ENCODE measurements at regions not wholly inside any gene's neighbourhood (a gene's known extent, or its start where the extent isn't known, plus 50 kb on each side); places are given as distances from the start of the nearest gene placed in this dataset.

GRCh38 chr13:100853434-100853833 is 178.8 kb upstream of the TMTC4 start:
- Histone ChIP-seq H3K27ac (ENCODE audit: low read depth) (no peak overlapping the region), H4K20me1 (replicated peaks; ENCODE audit: insufficient read depth) (no peaks in the 10 kb centered on the region), H3K4me1 (ENCODE audit: insufficient read depth) (peaks cover 10% of the 10 kb centered on the region; the same call in 1 of the 2 replicates), H3K4me2 (no peak overlapping the region), H3K4me3 (no peak overlapping the region), H3K79me2 (replicated peaks; ENCODE audit: insufficient read depth) (no peaks in the 10 kb centered on the region), H3K9me2 (ENCODE audit: insufficient read depth) (peaks cover 1% of the 10 kb centered on the region; the same call in 1 of the 2 replicates), H3K27me3 (ENCODE audit: insufficient read depth) (no peaks in the 10 kb centered on the region), H3K36me3 (ENCODE audit: insufficient read depth) (no peaks in the 10 kb centered on the region), H3F3A (replicated peaks; ENCODE audit: low read depth) (no peaks in the 10 kb centered on the region), H2AFZ (no peak overlapping the region)
- Mint-ChIP-seq H3K4me3 (no peak overlapping the region), H3K4me1 (peaks cover 15% of the 10 kb centered on the region), H3K27ac (no peak overlapping the region), H3K27me3 (ENCODE audit: insufficient read depth, low read depth, poor library complexity) (peaks cover 2% of the 10 kb centered on the region), H3K9me3 (no peaks in the 10 kb centered on the region; the same call in 1 of the 3 replicates), H3K36me3 (ENCODE audit: low read depth) (no peaks in the 10 kb centered on the region)
- TF ChIP-seq, protein P1, sequence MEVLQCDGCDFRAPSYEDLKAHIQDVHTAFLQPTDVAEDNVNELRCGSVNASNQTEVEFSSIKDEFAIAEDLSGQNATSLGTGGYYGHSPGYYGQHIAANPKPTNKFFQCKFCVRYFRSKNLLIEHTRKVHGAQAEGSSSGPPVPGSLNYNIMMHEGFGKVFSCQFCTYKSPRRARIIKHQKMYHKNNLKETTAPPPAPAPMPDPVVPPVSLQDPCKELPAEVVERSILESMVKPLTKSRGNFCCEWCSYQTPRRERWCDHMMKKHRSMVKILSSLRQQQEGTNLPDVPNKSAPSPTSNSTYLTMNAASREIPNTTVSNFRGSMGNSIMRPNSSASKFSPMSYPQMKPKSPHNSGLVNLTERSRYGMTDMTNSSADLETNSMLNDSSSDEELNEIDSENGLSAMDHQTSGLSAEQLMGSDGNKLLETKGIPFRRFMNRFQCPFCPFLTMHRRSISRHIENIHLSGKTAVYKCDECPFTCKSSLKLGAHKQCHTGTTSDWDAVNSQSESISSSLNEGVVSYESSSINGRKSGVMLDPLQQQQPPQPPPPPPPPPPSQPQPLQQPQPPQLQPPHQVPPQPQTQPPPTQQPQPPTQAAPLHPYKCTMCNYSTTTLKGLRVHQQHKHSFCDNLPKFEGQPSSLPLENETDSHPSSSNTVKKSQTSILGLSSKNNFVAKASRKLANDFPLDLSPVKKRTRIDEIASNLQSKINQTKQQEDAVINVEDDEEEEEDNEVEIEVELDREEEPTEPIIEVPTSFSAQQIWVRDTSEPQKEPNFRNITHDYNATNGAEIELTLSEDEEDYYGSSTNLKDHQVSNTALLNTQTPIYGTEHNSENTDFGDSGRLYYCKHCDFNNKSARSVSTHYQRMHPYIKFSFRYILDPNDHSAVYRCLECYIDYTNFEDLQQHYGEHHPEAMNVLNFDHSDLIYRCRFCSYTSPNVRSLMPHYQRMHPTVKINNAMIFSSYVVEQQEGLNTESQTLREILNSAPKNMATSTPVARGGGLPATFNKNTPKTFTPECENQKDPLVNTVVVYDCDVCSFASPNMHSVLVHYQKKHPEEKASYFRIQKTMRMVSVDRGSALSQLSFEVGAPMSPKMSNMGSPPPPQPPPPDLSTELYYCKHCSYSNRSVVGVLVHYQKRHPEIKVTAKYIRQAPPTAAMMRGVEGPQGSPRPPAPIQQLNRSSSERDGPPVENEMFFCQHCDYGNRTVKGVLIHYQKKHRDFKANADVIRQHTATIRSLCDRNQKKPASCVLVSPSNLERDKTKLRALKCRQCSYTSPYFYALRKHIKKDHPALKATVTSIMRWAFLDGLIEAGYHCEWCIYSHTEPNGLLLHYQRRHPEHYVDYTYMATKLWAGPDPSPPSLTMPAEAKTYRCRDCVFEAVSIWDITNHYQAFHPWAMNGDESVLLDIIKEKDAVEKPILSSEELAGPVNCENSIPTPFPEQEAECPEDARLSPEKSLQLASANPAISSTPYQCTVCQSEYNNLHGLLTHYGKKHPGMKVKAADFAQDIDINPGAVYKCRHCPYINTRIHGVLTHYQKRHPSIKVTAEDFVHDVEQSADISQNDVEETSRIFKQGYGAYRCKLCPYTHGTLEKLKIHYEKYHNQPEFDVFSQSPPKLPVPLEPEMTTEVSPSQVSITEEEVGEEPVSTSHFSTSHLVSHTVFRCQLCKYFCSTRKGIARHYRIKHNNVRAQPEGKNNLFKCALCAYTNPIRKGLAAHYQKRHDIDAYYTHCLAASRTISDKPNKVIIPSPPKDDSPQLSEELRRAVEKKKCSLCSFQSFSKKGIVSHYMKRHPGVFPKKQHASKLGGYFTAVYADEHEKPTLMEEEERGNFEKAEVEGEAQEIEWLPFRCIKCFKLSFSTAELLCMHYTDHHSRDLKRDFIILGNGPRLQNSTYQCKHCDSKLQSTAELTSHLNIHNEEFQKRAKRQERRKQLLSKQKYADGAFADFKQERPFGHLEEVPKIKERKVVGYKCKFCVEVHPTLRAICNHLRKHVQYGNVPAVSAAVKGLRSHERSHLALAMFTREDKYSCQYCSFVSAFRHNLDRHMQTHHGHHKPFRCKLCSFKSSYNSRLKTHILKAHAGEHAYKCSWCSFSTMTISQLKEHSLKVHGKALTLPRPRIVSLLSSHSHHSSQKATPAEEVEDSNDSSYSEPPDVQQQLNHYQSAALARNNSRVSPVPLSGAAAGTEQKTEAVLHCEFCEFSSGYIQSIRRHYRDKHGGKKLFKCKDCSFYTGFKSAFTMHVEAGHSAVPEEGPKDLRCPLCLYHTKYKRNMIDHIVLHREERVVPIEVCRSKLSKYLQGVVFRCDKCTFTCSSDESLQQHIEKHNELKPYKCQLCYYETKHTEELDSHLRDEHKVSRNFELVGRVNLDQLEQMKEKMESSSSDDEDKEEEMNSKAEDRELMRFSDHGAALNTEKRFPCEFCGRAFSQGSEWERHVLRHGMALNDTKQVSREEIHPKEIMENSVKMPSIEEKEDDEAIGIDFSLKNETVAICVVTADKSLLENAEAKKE (CRISPR knock-in tag; IDR thresholded peaks at IDR 0.05): no peak
- TF ChIP-seq EZH2 (IDR thresholded peaks at IDR 0.05; ENCODE audit: low read depth, unreplicated experiment) (no peak), ETS1 (IDR thresholded peaks at IDR 0.05) (no peak), STAT1 (IDR thresholded peaks at IDR 0.05; ENCODE audit: unreplicated experiment) (no peak), CREB1 (CRISPR knock-in tag; IDR thresholded peaks at IDR 0.05; ENCODE audit: low read depth) (no peak), POLR2AphosphoS5 (IDR thresholded peaks at IDR 0.05; ENCODE audit: low read depth) (no peak)
- no peak for ATAC-seq
- no peak for DNase-seq (ENCODE audit: low spot score)

Measured in GM23338 (cell line).